OCI-LY1 (cell line): ENCODE measurements at regions not wholly inside any gene's neighbourhood (a gene's known extent, or its start where the extent isn't known, plus 50 kb on each side); places are given as distances from the start of the nearest gene placed in this dataset.

Experiments
- CTCF ChIP-seq: fragments of 200-600 bp; sonication (generic), shearing (Covaris generic); IDR thresholded peaks from 2 replicates; pipeline ENCODE4 v1.5.1; 2017; ENCODE audit warnings: mild to moderate bottlenecking, antibody characterized with exemption, low read length, moderate library complexity, mixed read lengths
- EZH2 ChIP-seq: fragments of 200-600 bp; sonication (generic), shearing (Covaris generic); IDR thresholded peaks from 2 replicates; pipeline ENCODE4 v1.8.0; 2017; ENCODE audit warnings: borderline replicate concordance, mixed run types, mild to moderate bottlenecking, antibody characterized with exemption, low read length, moderate library complexity, mixed read lengths

- TF ChIP-seq CTCF (no peak), EZH2 (no peak)
Measured at GRCh38 chr5:3411363-3411762, 184.3 kb upstream of the IRX1 start.
